BE2C (cell line): ENCODE measurements at regions not wholly inside any gene's neighbourhood (a gene's known extent, or its start where the extent isn't known, plus 50 kb on each side); places are given as distances from the start of the nearest gene placed in this dataset.

ENCODE experiments used
- DNase-seq: peaks from one replicate; pipeline ENCODE4 v3.0.0-alpha.2; 2020
- H3K27me3 ChIP-seq: fragments of 250-450 bp; sonication (Bioruptor Pico); 2 replicates; pipeline ENCODE4 v1.5.1; 2020; ENCODE audit warnings: mild to moderate bottlenecking
- H3K36me3 ChIP-seq: fragments of 250-450 bp; sonication (Bioruptor Pico); 2 replicates; pipeline ENCODE4 v1.5.1; 2020; ENCODE audit warnings: mild to moderate bottlenecking
- H3K4me1 ChIP-seq: fragments of 250-450 bp; sonication (Bioruptor Pico); 2 replicates; pipeline ENCODE4 v1.5.1; 2020
- H3K4me3 ChIP-seq: 2 replicates; pipeline ENCODE4 v1.5.1; 2011; ENCODE audit warnings: low read depth, low read length
- H3K9me3 ChIP-seq: fragments of 250-450 bp; sonication (Bioruptor Pico); 2 replicates; pipeline ENCODE4 v1.5.1; 2020
- CTCF ChIP-seq: IDR thresholded peaks from 2 replicates; pipeline ENCODE4 v1.5.1; 2012; ENCODE audit warnings: mild to moderate bottlenecking, low read depth, low read length

DNA sequence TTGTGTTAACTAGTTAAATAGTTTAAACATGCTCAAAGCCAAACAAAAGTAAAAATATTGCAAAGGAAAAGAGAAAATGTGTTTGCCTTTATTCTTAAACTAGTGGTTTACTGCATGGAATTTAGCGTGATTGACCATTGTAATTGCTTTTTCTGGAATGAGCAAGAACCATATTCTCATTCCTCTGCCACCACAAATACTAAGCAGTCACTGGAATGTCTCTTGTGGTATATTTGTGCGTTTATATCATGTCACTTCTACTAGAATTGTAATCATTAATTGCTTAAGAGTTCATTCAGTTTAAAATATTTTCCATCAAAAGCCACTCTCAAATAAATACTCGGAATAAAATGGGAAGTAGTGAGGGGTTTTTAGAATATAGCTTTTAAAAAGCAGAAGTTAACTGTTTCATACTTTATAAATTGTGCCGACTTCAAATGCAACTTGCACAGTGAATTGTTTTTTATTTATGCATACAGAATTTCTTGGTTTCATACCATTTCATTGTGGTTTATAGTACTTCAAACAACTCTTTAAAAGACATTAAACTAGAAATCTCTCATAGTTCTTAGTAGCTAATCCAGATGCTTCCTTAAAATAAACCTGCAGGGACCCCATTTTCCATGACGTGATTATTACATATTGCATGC, 288.1 kb downstream of the EPHA4 start:
- Histone ChIP-seq H3K4me3 (no peak overlapping the region), H3K27me3 (no peaks in the 10 kb centered on the region), H3K4me1 (no peaks in the 10 kb centered on the region), H3K9me3 (no peaks in the 10 kb centered on the region), H3K36me3 (no peaks in the 10 kb centered on the region)
- DNase-seq = no peak
- TF ChIP-seq CTCF = no peak

DNA sequence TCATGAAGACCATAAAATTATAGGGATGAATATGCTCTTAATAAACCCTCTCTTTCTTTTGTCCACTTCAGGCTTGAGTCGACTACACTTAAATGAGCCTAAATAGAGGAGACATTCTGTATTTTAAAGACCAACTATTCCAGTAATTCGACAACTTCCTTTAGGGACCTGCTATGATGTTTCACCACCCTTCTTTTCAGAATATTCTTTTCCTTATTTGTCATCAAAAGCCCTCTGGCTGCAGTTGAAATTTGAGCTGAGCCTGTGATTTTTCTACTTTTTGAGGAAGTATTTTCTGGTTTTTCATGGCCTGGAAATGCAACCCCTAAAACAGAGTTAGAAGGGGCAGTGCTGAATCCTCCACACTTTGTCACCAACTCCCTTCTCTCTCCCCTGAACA, 287.0 kb downstream of the EPHA4 start:
- Histone ChIP-seq H3K36me3 (no peaks in the 10 kb centered on the region), H3K4me3 (no peak overlapping the region), H3K27me3 (no peaks in the 10 kb centered on the region), H3K9me3 (no peaks in the 10 kb centered on the region), H3K4me1 (no peaks in the 10 kb centered on the region)
- no peak for DNase-seq
- TF ChIP-seq CTCF = no peak

GRCh38 chr2:221286406-221286805, 285.7 kb downstream of the EPHA4 start:
- Histone ChIP-seq H3K36me3 (no peaks in the 10 kb centered on the region), H3K4me1 (no peaks in the 10 kb centered on the region), H3K4me3 (no peak overlapping the region), H3K9me3 (no peaks in the 10 kb centered on the region), H3K27me3 (no peaks in the 10 kb centered on the region)
- no peak for TF ChIP-seq CTCF
- no peak for DNase-seq

DNA sequence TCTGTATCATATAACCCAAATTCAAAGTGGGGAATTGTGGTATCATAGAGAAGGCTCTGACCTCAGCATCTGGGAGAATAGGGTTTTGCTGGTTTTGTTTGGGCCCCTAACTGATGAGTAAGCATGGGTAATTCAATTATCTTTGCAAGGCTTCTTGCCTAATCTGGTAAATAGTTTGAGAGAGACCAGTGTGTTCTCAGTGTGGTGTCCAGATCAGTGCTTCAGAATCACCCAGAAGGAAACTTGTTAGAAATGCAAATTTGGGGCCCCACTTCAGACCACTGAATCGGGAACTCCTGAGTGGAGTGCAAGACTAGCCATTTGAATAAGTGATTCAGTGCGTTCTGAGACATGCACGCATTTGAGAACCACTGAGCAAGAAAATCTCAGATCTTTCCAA, 282.7 kb downstream of the EPHA4 start:
- no peak for DNase-seq
- Histone ChIP-seq H3K4me3 (no peak overlapping the region), H3K27me3 (no peaks in the 10 kb centered on the region), H3K9me3 (no peaks in the 10 kb centered on the region), H3K36me3 (no peaks in the 10 kb centered on the region), H3K4me1 (no peaks in the 10 kb centered on the region)
- TF ChIP-seq CTCF = no peak

- no peaks in the 10 kb centered on the region for H3K27me3 ChIP-seq
- H3K36me3 ChIP-seq = no peaks in the 10 kb centered on the region
- no peak for TF ChIP-seq CTCF
- DNase-seq = no peak
- H3K9me3 ChIP-seq = no peaks in the 10 kb centered on the region
- H3K4me1 ChIP-seq = no peaks in the 10 kb centered on the region
- H3K4me3 ChIP-seq = no peak overlapping the region
Observed at GRCh38 chr2:221289846-221290245, 282.3 kb downstream of the EPHA4 start.

GRCh38 chr2:221293949-221294742, 278.0 kb downstream of the EPHA4 start:
- H3K4me3 ChIP-seq = no peak overlapping the region
- TF ChIP-seq CTCF = no peak
- no peaks in the 10 kb centered on the region for H3K27me3 ChIP-seq
- DNase-seq = no peak
- H3K36me3 ChIP-seq = no peaks in the 10 kb centered on the region
- H3K4me1 ChIP-seq = no peaks in the 10 kb centered on the region
- no peaks in the 10 kb centered on the region for H3K9me3 ChIP-seq
